ENCODE measurements at regions not wholly inside any gene's neighbourhood (a gene's known extent, or its start where the extent isn't known, plus 50 kb on each side); places are given as distances from the start of the nearest gene placed in this dataset.
"Not testable (repeated sequence)": the region's sequence is repeated elsewhere in the genome, so short reads cannot be mapped to it uniquely, and the experiment has no call there.

- not testable (repeated sequence) for H3K27ac ChIP-seq (ENCODE audit: low read depth, low read length); H3K9me3 ChIP-seq (ENCODE audit: control insufficient read depth, insufficient read depth, low read depth, low read length); H3K27me3 ChIP-seq (ENCODE audit: control insufficient read depth, insufficient read depth, low read length); H3K36me3 ChIP-seq (ENCODE audit: control insufficient read depth, insufficient read depth, low read length)
- Histone ChIP-seq H3K9ac (ENCODE audit: low read length) (peak overlapping the region; percentile 31), H3K4me1 (ENCODE audit: control insufficient read depth, insufficient read depth, low read length) (peaks cover 16% of the 10 kb centered on the region), H3K4me3 (ENCODE audit: low read depth, low read length) (peak overlapping the region; percentile 44)
These were observed 73.3 kb upstream of the LPCAT1 start for GRCh38 chr5:1597093-1597473.

DNA sequence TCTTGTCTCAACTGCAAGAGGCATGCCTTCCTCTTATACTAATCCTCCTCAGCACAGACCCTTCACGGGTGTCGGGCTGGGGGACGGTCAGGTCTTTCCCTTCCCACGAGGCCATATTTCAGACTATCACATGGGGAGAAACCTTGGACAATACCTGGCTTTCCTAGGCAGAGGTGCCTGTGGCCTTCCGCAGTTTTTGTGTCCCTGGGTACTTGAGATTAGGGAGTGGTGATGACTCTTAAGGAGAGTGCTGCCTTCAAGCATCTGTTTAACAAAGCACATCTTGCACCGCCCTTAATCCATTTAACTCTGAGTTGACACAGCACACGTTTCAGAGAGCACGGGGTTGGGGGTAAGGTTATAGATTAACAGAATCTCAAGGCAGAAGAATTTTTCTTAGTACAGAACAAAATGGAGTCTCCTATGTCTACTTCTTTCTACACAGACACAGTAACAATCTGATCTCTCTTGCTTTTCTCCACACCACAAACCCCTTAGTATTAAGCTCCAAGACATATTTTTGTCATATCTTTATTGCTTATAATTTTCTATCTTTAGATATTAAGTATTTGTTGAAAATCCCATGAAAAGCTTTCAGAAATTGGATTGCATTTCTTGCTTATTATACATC lies 72.8 kb upstream of the LPCAT1 start:
- peaks cover 12% of the 10 kb centered on the region for H3K36me3 ChIP-seq (ENCODE audit: control insufficient read depth, insufficient read depth, low read length)
- peak overlapping the region; percentile 34 for H3K9ac ChIP-seq (ENCODE audit: low read length)
- H3K27ac ChIP-seq (ENCODE audit: low read depth, low read length); H3K9me3 ChIP-seq (ENCODE audit: control insufficient read depth, insufficient read depth, low read depth, low read length); H3K27me3 ChIP-seq (ENCODE audit: control insufficient read depth, insufficient read depth, low read length); H3K4me3 ChIP-seq (ENCODE audit: low read depth, low read length): not testable (repeated sequence)
- peaks cover 16% of the 10 kb centered on the region for H3K4me1 ChIP-seq (ENCODE audit: control insufficient read depth, insufficient read depth, low read length)

DNA sequence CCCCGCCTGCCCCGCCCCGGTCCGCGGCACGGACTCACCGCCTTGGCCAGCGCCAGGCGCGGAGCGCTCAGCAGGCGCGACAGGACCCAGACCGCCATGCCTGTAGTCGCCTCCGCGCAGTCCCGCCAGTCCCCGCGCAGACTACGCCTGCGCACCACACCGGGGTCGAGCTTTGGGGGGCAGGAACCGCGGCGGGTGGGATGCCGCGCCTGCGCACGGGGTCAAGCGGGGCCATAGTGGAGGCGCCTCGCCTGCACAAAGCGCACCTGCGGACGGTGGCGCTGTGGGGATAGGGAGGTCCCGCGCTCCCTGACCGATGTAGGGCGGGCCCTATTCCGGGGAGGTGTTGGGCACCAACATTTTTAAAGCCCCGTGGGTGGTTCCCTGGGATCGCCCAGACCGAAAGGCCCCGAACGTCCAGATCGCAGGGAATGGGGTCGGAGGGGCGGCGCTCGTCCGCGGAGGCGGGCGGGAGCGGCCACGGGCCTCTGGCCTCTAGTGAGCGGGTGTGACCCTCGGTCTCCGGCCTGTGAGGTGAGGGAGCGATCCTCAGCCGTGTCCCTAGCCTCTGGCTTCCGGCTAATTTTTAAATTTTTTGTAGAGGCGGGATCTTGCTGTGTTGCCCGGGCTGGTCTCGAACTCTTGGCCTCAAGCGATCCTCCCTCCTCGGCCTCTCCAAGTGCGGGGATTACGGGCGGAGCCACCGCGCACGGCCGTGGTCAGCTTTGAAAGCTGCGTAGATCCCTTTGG lies 70.8 kb upstream of the LPCAT1 start:
- peak overlapping the region; percentile 84 for H3K9ac ChIP-seq (ENCODE audit: low read length)
- peaks cover 24% of the 10 kb centered on the region for H3K36me3 ChIP-seq (ENCODE audit: control insufficient read depth, insufficient read depth, low read length)
- H3K4me3 ChIP-seq (ENCODE audit: low read depth, low read length), result peak overlapping the region; percentile 95
- H3K9me3 ChIP-seq (ENCODE audit: control insufficient read depth, insufficient read depth, low read depth, low read length), result no peaks in the 10 kb centered on the region
- peak overlapping the region; percentile 15; the same call in 1 of the 2 replicates for H3K27ac ChIP-seq (ENCODE audit: low read depth, low read length)
- peaks cover 6% of the 10 kb centered on the region for H3K4me1 ChIP-seq (ENCODE audit: control insufficient read depth, insufficient read depth, low read length)
- no peaks in the 10 kb centered on the region for H3K27me3 ChIP-seq (ENCODE audit: control insufficient read depth, insufficient read depth, low read length)

GRCh38 chr5:1593903-1594356 lies 70.2 kb upstream of the LPCAT1 start:
- H3K36me3 ChIP-seq (ENCODE audit: control insufficient read depth, insufficient read depth, low read length), result peaks cover 30% of the 10 kb centered on the region
- H3K4me1 ChIP-seq (ENCODE audit: control insufficient read depth, insufficient read depth, low read length), result peaks cover 6% of the 10 kb centered on the region
- peak overlapping the region; percentile 15; the same call in 1 of the 2 replicates for H3K27ac ChIP-seq (ENCODE audit: low read depth, low read length)
- H3K9me3 ChIP-seq (ENCODE audit: control insufficient read depth, insufficient read depth, low read depth, low read length), result no peaks in the 10 kb centered on the region
- H3K4me3 ChIP-seq (ENCODE audit: low read depth, low read length), result peak overlapping the region; percentile 95
- H3K9ac ChIP-seq (ENCODE audit: low read length), result peak overlapping the region; percentile 84
- H3K27me3 ChIP-seq (ENCODE audit: control insufficient read depth, insufficient read depth, low read length), result no peaks in the 10 kb centered on the region

GRCh38 chr5:1588071-1588694 lies 64.4 kb upstream of the LPCAT1 start:
- H3K36me3 ChIP-seq (ENCODE audit: control insufficient read depth, insufficient read depth, low read length), result peaks cover 64% of the 10 kb centered on the region

DNA sequence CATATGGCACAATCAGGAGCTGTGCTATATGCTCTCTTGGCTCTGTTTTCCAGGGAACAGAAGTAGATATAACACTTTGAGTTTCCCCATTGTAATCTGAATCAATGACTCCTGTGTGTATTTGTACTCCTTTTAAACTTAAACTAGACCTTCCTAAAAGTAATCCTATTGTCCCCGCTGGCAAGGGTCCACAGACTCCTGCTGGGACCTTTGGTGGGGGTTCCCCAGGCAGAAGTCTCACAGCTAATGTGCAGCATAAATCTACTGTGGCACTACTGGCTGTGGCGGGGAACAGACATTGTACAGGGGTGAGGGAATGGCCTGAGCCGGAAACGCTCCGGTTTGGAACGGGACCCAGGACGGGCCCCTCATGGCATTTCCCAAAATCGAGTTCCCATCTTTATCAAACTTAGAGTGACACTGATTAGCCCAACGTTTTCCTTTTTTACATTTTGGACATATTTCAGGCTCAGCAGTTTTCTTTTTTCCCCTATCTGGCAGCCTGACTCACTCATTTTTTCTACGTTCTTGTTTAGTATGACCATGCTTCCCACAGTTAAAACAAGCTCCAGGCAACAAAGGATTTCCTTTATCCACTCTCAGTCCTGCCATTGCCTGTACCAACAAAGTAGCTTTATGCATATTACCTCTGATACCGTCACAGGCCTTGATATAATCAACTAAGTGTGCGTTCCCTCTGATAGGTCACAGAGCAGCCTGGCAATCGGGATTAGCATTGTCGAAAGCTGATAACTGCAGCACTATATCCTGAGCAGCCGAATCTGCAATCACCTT lies 59.5 kb upstream of the LPCAT1 start:
- not testable (repeated sequence) for H3K4me1 ChIP-seq (ENCODE audit: control insufficient read depth, insufficient read depth, low read length); H3K9ac ChIP-seq (ENCODE audit: low read length); H3K27me3 ChIP-seq (ENCODE audit: control insufficient read depth, insufficient read depth, low read length); H3K4me3 ChIP-seq (ENCODE audit: low read depth, low read length); H3K27ac ChIP-seq (ENCODE audit: low read depth, low read length)
- H3K36me3 ChIP-seq (ENCODE audit: control insufficient read depth, insufficient read depth, low read length), result peaks cover 61% of the 10 kb centered on the region
- H3K9me3 ChIP-seq (ENCODE audit: control insufficient read depth, insufficient read depth, low read depth, low read length), result peaks cover 27% of the 10 kb centered on the region

More at GRCh38 chr5:1588071-1588694, 64.4 kb upstream of the LPCAT1 start:
- not testable (repeated sequence) for H3K4me1 ChIP-seq (ENCODE audit: control insufficient read depth, insufficient read depth, low read length); H3K27ac ChIP-seq (ENCODE audit: low read depth, low read length); H3K9ac ChIP-seq (ENCODE audit: low read length); H3K27me3 ChIP-seq (ENCODE audit: control insufficient read depth, insufficient read depth, low read length); H3K4me3 ChIP-seq (ENCODE audit: low read depth, low read length)
- peaks cover 24% of the 10 kb centered on the region for H3K9me3 ChIP-seq (ENCODE audit: control insufficient read depth, insufficient read depth, low read depth, low read length)

DNA sequence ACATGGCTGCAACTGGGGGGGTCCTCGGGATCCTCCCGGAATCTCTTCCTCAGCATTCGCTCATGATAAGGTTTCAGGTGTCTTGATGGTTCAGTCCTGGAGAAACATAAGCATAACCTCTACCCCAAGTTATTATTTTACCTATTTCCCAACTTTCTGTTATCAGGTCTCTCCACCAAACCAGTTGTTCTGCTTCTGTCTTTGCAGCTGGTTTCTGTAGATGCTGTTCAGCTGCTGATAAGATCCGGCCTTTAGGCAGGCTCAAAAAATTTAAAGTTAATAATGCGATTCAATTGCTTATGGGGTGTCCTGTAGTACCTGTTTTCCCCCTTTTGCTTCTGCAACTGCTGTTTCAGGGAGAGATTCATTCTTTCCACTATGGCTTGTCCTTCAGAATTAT lies 55.6 kb upstream of the LPCAT1 start:
- H3K27me3 ChIP-seq (ENCODE audit: control insufficient read depth, insufficient read depth, low read length); H3K27ac ChIP-seq (ENCODE audit: low read depth, low read length); H3K4me3 ChIP-seq (ENCODE audit: low read depth, low read length); H3K4me1 ChIP-seq (ENCODE audit: control insufficient read depth, insufficient read depth, low read length); H3K9ac ChIP-seq (ENCODE audit: low read length): not testable (repeated sequence)
- Histone ChIP-seq H3K36me3 (ENCODE audit: control insufficient read depth, insufficient read depth, low read length) (peaks cover 67% of the 10 kb centered on the region), H3K9me3 (ENCODE audit: control insufficient read depth, insufficient read depth, low read depth, low read length) (peaks cover 12% of the 10 kb centered on the region)

- H3K27ac ChIP-seq (ENCODE audit: low read depth, low read length); H3K4me1 ChIP-seq (ENCODE audit: control insufficient read depth, insufficient read depth, low read length); H3K27me3 ChIP-seq (ENCODE audit: control insufficient read depth, insufficient read depth, low read length); H3K4me3 ChIP-seq (ENCODE audit: low read depth, low read length); H3K9me3 ChIP-seq (ENCODE audit: control insufficient read depth, insufficient read depth, low read depth, low read length); H3K9ac ChIP-seq (ENCODE audit: low read length): not testable (repeated sequence)
- H3K36me3 ChIP-seq (ENCODE audit: control insufficient read depth, insufficient read depth, low read length), result peaks cover 68% of the 10 kb centered on the region
These were observed 53.1 kb upstream of the LPCAT1 start for GRCh38 chr5:1576851-1577250.

GRCh38 chr5:1575991-1576714 lies 52.4 kb upstream of the LPCAT1 start:
- not testable (repeated sequence) for H3K9me3 ChIP-seq (ENCODE audit: control insufficient read depth, insufficient read depth, low read depth, low read length); H3K27ac ChIP-seq (ENCODE audit: low read depth, low read length); H3K27me3 ChIP-seq (ENCODE audit: control insufficient read depth, insufficient read depth, low read length); H3K4me1 ChIP-seq (ENCODE audit: control insufficient read depth, insufficient read depth, low read length); H3K4me3 ChIP-seq (ENCODE audit: low read depth, low read length); H3K9ac ChIP-seq (ENCODE audit: low read length)
- H3K36me3 ChIP-seq (ENCODE audit: control insufficient read depth, insufficient read depth, low read length), result peaks cover 68% of the 10 kb centered on the region

DNA sequence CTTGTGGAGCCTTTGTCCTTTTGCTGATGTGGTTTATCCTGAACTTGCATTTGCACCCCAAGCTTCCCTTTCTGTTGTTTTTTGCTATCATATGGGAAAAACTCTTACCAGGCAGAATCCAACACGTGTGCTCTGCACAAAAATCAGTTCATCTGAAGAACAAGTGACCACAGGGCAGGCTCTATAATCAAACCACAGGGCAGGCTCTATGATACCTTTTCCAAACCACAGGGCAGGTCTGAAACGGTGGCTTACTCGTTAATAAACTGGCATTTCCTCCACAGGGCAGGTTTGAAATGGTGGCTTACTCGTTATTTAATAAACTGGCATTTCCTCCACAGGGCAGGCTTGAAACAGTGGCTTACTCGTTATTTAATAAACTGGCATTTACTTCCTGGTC lies 51.7 kb upstream of the LPCAT1 start:
- not testable (repeated sequence) for H3K27ac ChIP-seq (ENCODE audit: low read depth, low read length)

More for the DNA sequence above, 51.7 kb upstream of the LPCAT1 start:
- not testable (repeated sequence) for H3K9ac ChIP-seq (ENCODE audit: low read length); H3K4me3 ChIP-seq (ENCODE audit: low read depth, low read length); H3K27me3 ChIP-seq (ENCODE audit: control insufficient read depth, insufficient read depth, low read length); H3K4me1 ChIP-seq (ENCODE audit: control insufficient read depth, insufficient read depth, low read length)
- Histone ChIP-seq H3K36me3 (ENCODE audit: control insufficient read depth, insufficient read depth, low read length) (peaks cover 69% of the 10 kb centered on the region), H3K9me3 (ENCODE audit: control insufficient read depth, insufficient read depth, low read depth, low read length) (peaks cover 13% of the 10 kb centered on the region)

Measured in HUES6 (cell line).